CD4-positive, alpha-beta T cell (primary cell): ENCODE measurements at regions not wholly inside any gene's neighbourhood (a gene's known extent, or its start where the extent isn't known, plus 50 kb on each side); places are given as distances from the start of the nearest gene placed in this dataset.
"Not testable (repeated sequence)": the region's sequence is repeated elsewhere in the genome, so short reads cannot be mapped to it uniquely, and the experiment has no call there.

ENCODE experiments used
- ATAC-seq: fragments of 200-7000 bp; cut with Tn5 transposase; one replicate; pipeline ENCODE4 v1.10.0; 2022; ENCODE audit warnings: mild to moderate bottlenecking; ENCODE audit not compliant: poor library complexity
- CTCF ChIA-PET: fragments of 350-600 bp; sonication (Branson Sonifier 250); formaldehyde crosslinking; loops from one replicate; lab custom pipeline; 2021; ENCODE audit warnings: antibody characterized with exemption, inconsistent platforms; lab: Charles Lee
- POLR2A ChIA-PET: fragments of 350-600 bp; sonication (Branson Sonifier 250); formaldehyde crosslinking; loops from one replicate; lab custom pipeline; 2021; ENCODE audit warnings: antibody characterized with exemption, inconsistent platforms; lab: Charles Lee
- DNase-seq, 14 experiments: peaks; one replicate each; pipeline ENCODE4 v3.0.0-alpha.2; 2013 to 2020; ENCODE audit warnings: mixed read lengths in 2 of 14
- H3K27ac ChIP-seq, 2 donors: one replicate each; pipeline versions ENCODE4 v1.5.1 to v1.7.0; 2013; ENCODE audit warnings: low read length in 2 of 2, low read depth in 1 of 2, mild to moderate bottlenecking in 1 of 2
- H3K27me3 ChIP-seq, 2 experiments: 1 replicate in 1 of 2; 2 replicates in 1 of 2; pipeline versions ENCODE4 v1.6.1 to v1.7.0; 2013; ENCODE audit warnings: low read length in 2 of 2, control low read depth in 1 of 2, mild to moderate bottlenecking in 1 of 2, moderate library complexity in 1 of 2; ENCODE audit not compliant: insufficient read depth in 2 of 2, control insufficient read depth in 1 of 2
- H3K36me3 ChIP-seq: one replicate; pipeline ENCODE4 v1.6.1; 2013; ENCODE audit warnings: low read length, control low read depth; ENCODE audit not compliant: insufficient read depth
- H3K4me1 ChIP-seq: one replicate; pipeline ENCODE4 v1.6.1; 2013; ENCODE audit warnings: low read length, control low read depth; ENCODE audit not compliant: insufficient read depth
- H3K4me3 ChIP-seq: one replicate; pipeline ENCODE4 v1.5.1; 2013; ENCODE audit warnings: mild to moderate bottlenecking, low read length, moderate library complexity
- H3K9me3 ChIP-seq, 2 experiments: 1 replicate in 1 of 2; 2 replicates in 1 of 2; pipeline versions ENCODE4 v1.6.1 to v1.7.0; 2013; ENCODE audit warnings: low read length in 2 of 2, mild to moderate bottlenecking in 2 of 2, control low read depth in 1 of 2, moderate library complexity in 1 of 2; ENCODE audit not compliant: control insufficient read depth in 1 of 2, insufficient read depth in 1 of 2
- H3K27ac Mint-ChIP-seq: one replicate; pipeline ENCODE4 v1.8.0; 2020; ENCODE audit warnings: mixed read lengths
- H3K27me3 Mint-ChIP-seq: one replicate; pipeline ENCODE4 v1.8.0; 2021; ENCODE audit warnings: mixed read lengths
- H3K36me3 Mint-ChIP-seq: one replicate; pipeline ENCODE4 v1.8.0; 2021; ENCODE audit warnings: low read depth, mixed read lengths
- H3K4me1 Mint-ChIP-seq: one replicate; pipeline ENCODE4 v1.8.0; 2021; ENCODE audit warnings: low read depth, mixed read lengths
- H3K4me3 Mint-ChIP-seq: one replicate; pipeline ENCODE4 v1.8.0; 2020; ENCODE audit warnings: mild to moderate bottlenecking, mixed read lengths
- H3K9me3 Mint-ChIP-seq: one replicate; pipeline ENCODE4 v1.8.0; 2020; ENCODE audit warnings: mixed read lengths
- CTCF ChIP-seq: fragments of 200-600 bp; IDR thresholded peaks from one replicate; pipeline ENCODE4 v1.8.0; 2022; ENCODE audit warnings: antibody characterized with exemption, mild to moderate bottlenecking
- intact Hi-C, 2 experiments: fragments of 100-400 bp; cut with DNase I in 1 of 2; cut with micrococcal nuclease in 1 of 2; formaldehyde crosslinking; loops; one replicate each; pipeline versions ENCODE4 v1.15.1 to v1.9.0; 2023 to 2025; cut with DNase I, micrococcal nuclease

- CTCF ChIA-PET, result no interaction called here
- H3K4me3 Mint-ChIP-seq, result no peak overlapping the region
- peaks cover 12% of the 10 kb centered on the region for H3K9me3 Mint-ChIP-seq
- no peaks in the 10 kb centered on the region for H3K36me3 ChIP-seq
- DNase-seq (no peak), ATAC-seq (no peak)
- no peaks in the 10 kb centered on the region for H3K27me3 ChIP-seq
- H3K4me3 ChIP-seq, result no peak overlapping the region
- no peak overlapping the region for H3K27ac ChIP-seq
- H3K4me1 ChIP-seq, result no peaks in the 10 kb centered on the region
- H3K27ac Mint-ChIP-seq, result no peak overlapping the region
- no peaks in the 10 kb centered on the region for H3K4me1 Mint-ChIP-seq
- POLR2A ChIA-PET, result no interaction called here
- no peak for TF ChIP-seq CTCF
- H3K36me3 Mint-ChIP-seq, result no peaks in the 10 kb centered on the region
- H3K9me3 ChIP-seq, result no peaks in the 10 kb centered on the region
- no peaks in the 10 kb centered on the region for H3K27me3 Mint-ChIP-seq
- intact Hi-C loops, result no loop called here
Observed at GRCh38 chr9:102941868-102942267, 53.3 kb upstream of the CYLC2 start.

GRCh38 chr9:102922526-102922925 lies 72.6 kb upstream of the CYLC2 start:
- no peak for ATAC-seq
- Mint-ChIP-seq H3K4me1 (no peaks in the 10 kb centered on the region), H3K27me3 (no peaks in the 10 kb centered on the region), H3K4me3 (no peak overlapping the region), H3K9me3 (peaks cover 5% of the 10 kb centered on the region), H3K27ac (no peak overlapping the region), H3K36me3 (no peaks in the 10 kb centered on the region)
- no peak for TF ChIP-seq CTCF
- POLR2A ChIA-PET, result no interaction called here
- H3K9me3 ChIP-seq, result no peaks in the 10 kb centered on the region
- intact Hi-C loops, result no loop called here
- H3K27ac ChIP-seq, result no peak overlapping the region
- no peak overlapping the region for H3K4me3 ChIP-seq
- no peaks in the 10 kb centered on the region for H3K27me3 ChIP-seq
- no peak for DNase-seq
- CTCF ChIA-PET, result no interaction called here
- H3K4me1 ChIP-seq, result no peaks in the 10 kb centered on the region
- H3K36me3 ChIP-seq, result no peaks in the 10 kb centered on the region

DNA sequence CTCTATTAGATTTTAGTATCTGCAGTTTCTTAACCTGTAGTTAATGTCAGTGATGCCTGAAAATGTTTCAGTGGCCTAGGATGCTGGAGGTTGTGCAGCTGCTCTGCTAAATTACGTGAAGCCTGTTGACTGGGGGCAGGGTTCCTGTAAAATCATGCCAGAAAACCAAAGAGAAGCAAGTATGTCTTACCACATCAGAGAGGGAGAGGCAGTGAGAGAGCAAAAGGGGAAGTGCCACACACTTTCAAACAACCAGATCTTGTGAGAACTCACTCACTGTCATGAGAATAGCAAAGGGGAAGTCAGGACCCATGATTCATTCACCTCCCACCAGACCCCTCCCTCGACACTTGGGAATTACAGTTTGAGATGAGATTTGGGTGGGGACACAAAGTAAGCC lies 83.9 kb upstream of the CYLC2 start:
- no peaks in the 10 kb centered on the region for H3K36me3 ChIP-seq
- no peak for TF ChIP-seq CTCF
- H3K27me3 ChIP-seq, result no peaks in the 10 kb centered on the region
- ATAC-seq (no peak), DNase-seq (no peak)
- Mint-ChIP-seq H3K36me3 (no peaks in the 10 kb centered on the region), H3K27me3 (no peaks in the 10 kb centered on the region), H3K27ac (no peak overlapping the region), H3K4me3 (no peak overlapping the region), H3K9me3 (peaks cover 3% of the 10 kb centered on the region), H3K4me1 (no peaks in the 10 kb centered on the region)
- intact Hi-C loops, result loop anchor here in 1 of 2 experiments (10.0 kb wide), 1 partner anchor 64 kb away; no protein-coding TSS in a partner anchor
- POLR2A ChIA-PET, result no interaction called here
- CTCF ChIA-PET, result no interaction called here
- H3K4me1 ChIP-seq, result no peaks in the 10 kb centered on the region
- no peaks in the 10 kb centered on the region for H3K9me3 ChIP-seq
- H3K4me3 ChIP-seq, result no peak overlapping the region
- no peak overlapping the region for H3K27ac ChIP-seq

DNA sequence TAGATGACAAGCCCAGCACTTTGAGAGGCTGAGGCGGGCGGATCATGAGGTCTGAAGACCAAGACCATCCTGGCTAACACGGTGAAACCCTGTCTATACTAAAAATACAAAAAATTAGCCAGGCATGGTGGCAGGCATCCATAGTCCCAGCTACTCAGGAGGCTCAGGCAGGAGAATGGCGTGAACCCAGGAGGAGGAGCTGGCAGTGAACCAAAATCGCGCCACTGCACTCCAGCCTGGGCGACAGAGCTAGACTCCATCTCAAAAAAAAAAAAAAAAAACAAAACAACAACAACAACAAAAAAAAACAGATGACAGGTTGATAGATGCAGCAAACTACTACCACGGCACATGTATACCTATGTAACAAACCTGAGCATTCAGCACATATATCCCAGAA lies 89.3 kb upstream of the CYLC2 start:
- H3K4me1 Mint-ChIP-seq, H3K27me3 ChIP-seq, H3K27ac Mint-ChIP-seq, H3K4me3 ChIP-seq, DNase-seq, H3K36me3 ChIP-seq, H3K27ac ChIP-seq, H3K27me3 Mint-ChIP-seq, POLR2A ChIA-PET, H3K9me3 ChIP-seq, H3K36me3 Mint-ChIP-seq, H3K4me3 Mint-ChIP-seq, H3K4me1 ChIP-seq, ATAC-seq, intact Hi-C loops: not testable (repeated sequence)
- CTCF ChIA-PET, result interaction anchor here (0.7 kb wide), 1 partner anchor 197 kb away, joined by 3 read pairs; no protein-coding TSS in a partner anchor
- H3K9me3 Mint-ChIP-seq, result peaks cover 27% of the 10 kb centered on the region
